Activated CD4-positive, alpha-beta T cell treated with anti-CD3 and anti-CD28 coated beads, Interleukin-2, Interleukin-4, amounts not matched to agents 100 ng/mL and 50 ng/mL, durations not matched to agents 16 hours and 8 hours (primary cell): ENCODE measurements at regions not wholly inside any gene's neighbourhood (a gene's known extent, or its start where the extent isn't known, plus 50 kb on each side); places are given as distances from the start of the nearest gene placed in this dataset.

Source experiments
- DNase-seq: peaks from one replicate; pipeline ENCODE4 v3.0.0-alpha.2; 2020; ENCODE audit warnings: low spot score

DNA sequence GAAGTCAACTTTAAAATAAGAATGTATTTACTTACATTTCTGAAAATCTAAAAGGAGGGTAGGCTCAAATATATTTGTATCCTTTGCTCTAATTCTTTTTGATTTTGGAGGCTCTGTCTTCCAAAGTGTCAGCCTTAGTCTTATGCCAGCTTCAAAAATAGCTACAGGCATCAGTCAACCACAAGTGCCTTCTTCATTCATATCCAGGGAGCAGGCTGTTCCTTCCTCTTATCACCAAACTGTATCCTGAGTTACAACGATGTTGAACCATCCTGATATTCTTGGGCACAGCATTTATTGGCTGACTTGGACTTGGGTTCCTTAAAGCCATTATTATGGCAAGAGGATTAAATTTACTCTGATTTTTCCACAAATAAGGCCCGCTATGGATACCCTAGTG lies 1161.3 kb downstream of the PCDH17 start:
- no peak for DNase-seq

- DNase-seq, result no peak
Measured at GRCh38 chr13:58795715-58796114, 1164.2 kb downstream of the PCDH17 start.

- DNase-seq, result no peak
Measured at GRCh38 chr13:58804832-58805231, 1173.3 kb downstream of the PCDH17 start.

DNA sequence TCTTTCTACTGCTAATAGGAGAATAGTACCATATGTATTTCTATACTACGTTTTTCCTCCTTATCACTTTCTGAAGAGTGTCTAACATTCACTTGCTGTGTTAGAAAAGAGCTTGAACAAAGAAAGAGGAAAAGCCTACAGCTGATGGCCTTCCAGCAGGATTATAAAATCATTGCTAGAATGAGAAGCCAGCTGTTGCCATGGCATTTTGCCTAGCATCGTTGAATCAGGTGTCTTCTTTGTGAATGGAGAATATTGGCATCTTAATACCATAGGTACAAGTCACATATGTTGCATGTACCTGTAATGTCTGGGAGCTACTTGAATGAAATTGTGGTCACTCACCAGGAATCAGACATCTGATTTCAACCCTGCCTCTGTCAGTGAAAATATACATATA lies 1174.9 kb downstream of the PCDH17 start:
- DNase-seq, result no peak

DNA sequence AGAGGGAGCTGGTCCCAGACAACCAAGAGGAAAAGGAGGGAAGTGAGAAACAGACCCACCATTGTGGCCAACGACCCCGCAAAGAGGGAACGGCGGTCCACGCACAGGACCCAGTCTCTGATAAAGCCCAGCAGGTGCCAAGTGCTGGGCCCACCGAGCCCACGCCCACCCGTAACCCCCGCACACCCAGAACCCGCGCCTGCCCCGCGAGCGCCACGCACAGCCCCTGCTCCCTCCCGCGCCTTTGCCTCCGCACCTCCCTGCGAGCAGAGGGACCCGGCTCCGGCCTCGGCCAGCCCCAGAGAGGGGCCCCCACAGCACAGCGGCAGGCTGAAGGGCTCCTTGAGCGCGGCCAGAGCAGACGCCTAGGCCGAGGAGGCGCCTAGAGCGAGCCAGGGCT lies 1192.2 kb downstream of the PCDH17 start:
- no peak for DNase-seq

- no peak for DNase-seq
Measured at GRCh38 chr13:58827904-58828303, 1196.4 kb downstream of the PCDH17 start.

DNA sequence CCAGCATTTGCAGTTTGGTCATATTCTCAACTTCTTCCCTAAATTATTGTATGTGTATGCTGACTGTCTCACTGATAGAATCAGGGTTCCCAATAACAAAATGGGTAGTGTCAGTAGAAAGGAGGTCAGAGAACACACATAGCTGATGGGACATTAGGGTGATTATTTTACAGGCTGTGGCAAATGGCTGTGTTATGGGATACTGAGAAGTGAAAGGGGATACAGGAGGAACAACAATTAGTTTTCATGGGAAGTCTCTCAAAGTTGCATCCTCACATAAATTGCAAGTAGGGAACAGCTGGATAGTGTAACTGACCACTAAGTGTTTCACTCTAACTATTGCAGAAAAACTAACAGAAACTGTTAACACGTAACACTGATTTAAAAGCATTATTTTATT lies 1199.3 kb downstream of the PCDH17 start:
- no peak for DNase-seq

DNA sequence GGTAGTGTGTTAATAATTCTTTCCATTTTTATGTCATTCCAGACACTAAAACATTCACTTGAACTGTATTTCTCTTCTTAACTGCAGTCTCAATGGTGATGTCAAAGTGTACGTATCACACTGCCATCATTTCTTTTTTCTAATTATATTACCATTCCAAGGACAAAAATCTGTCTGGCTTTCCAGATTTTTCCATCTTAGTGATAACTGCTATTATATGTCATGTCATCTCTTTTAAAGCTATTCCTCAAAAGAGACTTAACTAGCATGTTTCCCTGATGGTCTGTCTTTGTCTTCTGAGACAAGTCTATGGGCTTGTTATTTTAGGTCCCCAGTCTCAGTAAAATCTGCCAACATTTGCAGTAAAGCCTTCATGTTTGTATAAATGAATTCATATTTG lies 1207.1 kb downstream of the PCDH17 start:
- DNase-seq, result no peak

- DNase-seq, result no peak
Measured at GRCh38 chr13:58843071-58843470, 1211.5 kb downstream of the PCDH17 start.

- no peak for DNase-seq
Measured at GRCh38 chr13:58843567-58843966, 1212.0 kb downstream of the PCDH17 start.

GRCh38 chr13:58850161-58850560 lies 1218.6 kb downstream of the PCDH17 start:
- no peak for DNase-seq

- DNase-seq, result no peak
Measured at GRCh38 chr13:58852076-58852475, 1220.5 kb downstream of the PCDH17 start.

DNA sequence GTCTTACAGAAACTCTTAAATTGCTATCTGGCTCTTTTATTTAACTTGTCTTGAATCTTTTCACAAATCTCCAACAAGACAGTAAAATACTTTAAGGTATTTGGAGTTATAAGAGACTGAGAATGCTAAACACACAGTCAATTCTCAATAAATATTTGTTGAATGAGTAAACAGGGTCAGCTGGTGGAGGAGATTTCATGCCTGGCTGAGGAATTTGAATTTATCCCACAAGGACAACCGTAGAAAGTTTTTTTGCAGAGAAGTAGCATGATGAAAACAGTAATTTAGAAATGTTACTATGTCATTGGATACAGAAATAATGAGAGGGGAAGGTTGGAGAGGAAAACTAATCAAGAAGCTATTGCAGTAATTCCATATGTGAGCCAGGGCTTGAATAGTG lies 1223.7 kb downstream of the PCDH17 start:
- no peak for DNase-seq

DNA sequence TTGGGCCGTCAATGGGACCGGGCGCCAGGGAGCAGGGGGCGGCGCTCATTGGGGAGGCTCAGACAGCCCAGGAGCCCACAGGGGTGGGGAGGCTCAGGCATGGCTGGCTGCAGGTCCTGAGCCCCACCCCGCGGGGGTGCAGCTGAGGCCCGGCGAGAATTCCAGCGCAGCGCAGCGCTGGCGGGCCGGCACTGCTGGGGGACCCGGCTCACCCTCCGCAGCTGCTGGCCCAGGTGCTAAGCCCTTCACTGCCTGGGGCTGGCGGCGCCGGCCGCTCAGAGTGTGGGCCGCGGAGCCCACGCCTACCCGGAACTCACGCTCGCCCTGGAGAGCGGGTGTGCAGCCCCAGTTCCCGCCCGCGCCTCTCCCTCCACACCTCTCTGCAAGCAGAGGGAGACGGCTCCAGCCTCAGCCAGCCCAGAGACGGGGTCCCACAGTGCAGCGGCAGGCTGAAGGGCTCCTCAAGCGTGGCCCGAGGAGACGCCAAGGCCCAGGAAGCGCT lies 1227.4 kb downstream of the PCDH17 start:
- no peak for DNase-seq

DNA sequence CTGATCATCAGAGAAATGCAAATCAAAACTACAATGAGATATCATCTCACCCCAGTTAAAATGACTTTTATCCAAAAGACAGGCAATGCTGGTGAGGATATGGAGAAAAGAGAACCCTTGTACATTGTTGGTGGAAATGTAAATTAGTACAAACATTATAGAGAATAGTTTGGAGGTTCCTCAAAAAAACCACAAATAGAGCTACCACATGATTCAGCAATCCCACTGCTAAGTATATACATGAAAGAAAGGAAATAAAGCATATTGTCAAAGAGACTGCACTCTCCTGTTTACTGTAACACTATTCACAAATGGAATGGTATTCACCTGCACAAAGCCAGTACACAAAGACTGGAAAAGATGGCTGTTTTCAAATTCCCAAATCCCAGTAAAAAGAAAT lies 1233.7 kb downstream of the PCDH17 start:
- DNase-seq, result no peak

DNA sequence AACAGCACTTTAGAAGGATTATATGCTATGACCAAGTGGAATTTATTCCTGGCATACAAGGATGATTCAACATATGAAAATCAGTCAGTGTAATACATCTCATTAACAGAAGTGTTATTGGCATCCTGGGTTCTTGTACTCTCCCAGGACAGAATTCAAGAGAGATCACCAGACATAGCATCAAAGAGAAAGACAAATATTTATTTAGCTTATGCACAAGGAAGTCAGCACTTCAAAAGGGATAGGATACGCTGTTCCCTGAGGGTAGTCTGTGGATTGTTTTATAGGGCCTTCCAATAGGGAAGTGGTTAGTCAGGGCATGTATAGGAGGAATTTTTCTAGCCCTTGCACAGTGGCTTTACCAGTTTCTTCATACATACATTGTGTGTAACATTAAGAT lies 1238.0 kb downstream of the PCDH17 start:
- no peak for DNase-seq

GRCh38 chr13:58876473-58876872 lies 1244.9 kb downstream of the PCDH17 start:
- DNase-seq, result no peak

- no peak for DNase-seq
Measured at GRCh38 chr13:58879114-58879513, 1247.6 kb downstream of the PCDH17 start.

- no peak for DNase-seq
Measured at GRCh38 chr13:58882516-58882915, 1251.0 kb downstream of the PCDH17 start.

DNA sequence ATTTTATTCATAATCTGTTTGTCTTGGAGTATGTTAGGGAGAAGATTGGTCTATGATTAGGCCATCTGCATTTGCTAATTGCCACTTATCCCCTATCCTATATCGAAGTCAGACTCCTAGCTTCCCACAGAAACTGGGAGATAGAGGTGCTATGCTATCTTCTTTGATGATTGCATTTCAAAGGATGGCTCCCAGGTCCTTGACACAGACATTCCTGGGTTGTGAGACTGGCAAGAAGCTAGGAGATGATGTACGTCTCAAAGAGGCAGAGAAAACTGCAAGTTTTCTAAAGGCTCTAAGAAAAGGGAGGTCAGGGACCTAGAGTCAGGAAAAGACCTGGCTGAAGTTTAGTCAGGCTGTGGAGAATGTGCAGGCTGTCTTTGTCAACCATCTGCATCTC lies 1251.9 kb downstream of the PCDH17 start:
- no peak for DNase-seq

- DNase-seq, result no peak
Measured at GRCh38 chr13:58884353-58885209, 1253.0 kb downstream of the PCDH17 start.

DNA sequence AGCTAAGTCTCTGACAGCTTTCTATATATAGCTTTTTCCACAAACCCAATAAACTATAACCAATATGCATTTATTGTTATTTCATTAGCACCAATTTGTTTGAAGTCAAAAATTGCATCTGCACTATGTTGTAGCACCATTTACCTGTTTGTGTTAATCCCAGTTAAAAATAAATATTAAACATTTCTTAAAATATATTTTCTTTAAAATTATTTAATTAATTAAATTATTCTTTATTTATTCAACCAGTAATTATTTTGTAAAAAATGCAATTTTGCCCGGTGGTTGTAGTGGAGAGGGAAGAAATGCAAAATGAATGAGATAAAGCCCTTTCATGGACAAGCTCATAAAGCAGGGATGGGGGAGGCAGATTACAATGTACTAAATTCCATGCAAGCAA lies 1257.9 kb downstream of the PCDH17 start:
- DNase-seq, result no peak

DNA sequence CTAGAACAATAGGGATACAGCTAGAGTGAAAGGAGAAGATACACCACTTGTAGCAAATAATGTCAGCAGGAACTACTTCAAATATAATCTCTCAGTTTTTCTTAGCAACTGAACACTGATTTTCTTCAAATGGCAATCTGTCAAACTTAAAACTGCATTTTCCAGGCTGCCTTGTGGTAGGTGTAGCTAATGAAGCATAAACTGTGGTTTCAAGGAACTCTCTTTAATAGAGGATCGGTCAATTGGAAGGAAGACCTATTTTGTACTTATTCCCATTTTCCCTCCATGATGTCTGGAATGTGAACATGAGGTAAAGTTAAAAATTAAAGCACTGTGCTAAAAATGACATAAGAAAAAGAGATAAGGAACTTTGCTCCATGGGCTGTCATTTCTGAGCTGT lies 1261.9 kb downstream of the PCDH17 start:
- DNase-seq, result no peak
